MCF 10A (cell line): ENCODE measurements at regions not wholly inside any gene's neighbourhood (a gene's known extent, or its start where the extent isn't known, plus 50 kb on each side); places are given as distances from the start of the nearest gene placed in this dataset.
"Not testable (repeated sequence)": the region's sequence is repeated elsewhere in the genome, so short reads cannot be mapped to it uniquely, and the experiment has no call there.

Source experiments
- BruUV-seq: library from RNA; stranded (reverse); fragments of 400-500 nt; replicated peaks from 2 replicates; lab custom pipeline; 2021; lab: Mats Ljungman, UMichigan
- CTCF ChIA-PET: fragments of 300-600 bp; sonication (Branson Sonifier 250); formaldehyde crosslinking; extraction: SDS; loops from one replicate; lab custom pipeline; 2021; ENCODE audit warnings: antibody characterized with exemption, inconsistent platforms; lab: Yijun Ruan, JAX
- POLR2A ChIA-PET: fragments of 300-600, 350-650 bp; sonication (Branson Sonifier 250); formaldehyde crosslinking; extraction: SDS; loops from one replicate; lab custom pipeline; 2020; ENCODE audit warnings: antibody characterized with exemption, inconsistent platforms; lab: Yijun Ruan, JAX
- DNase-seq: peaks from one replicate; pipeline ENCODE4 v3.0.0-alpha.2; 2018; ENCODE audit not compliant: unreplicated experiment
- H3K27ac Mint-ChIP-seq: one replicate; pipeline ENCODE4 v1.8.0; 2022; ENCODE audit warnings: mild to moderate bottlenecking, low read depth, mixed read lengths; ENCODE audit not compliant: unreplicated experiment
- H3K27me3 Mint-ChIP-seq: one replicate; pipeline ENCODE4 v1.8.0; 2022; ENCODE audit warnings: mixed read lengths; ENCODE audit not compliant: insufficient read depth, unreplicated experiment
- H3K36me3 Mint-ChIP-seq: one replicate; pipeline ENCODE4 v1.8.0; 2022; ENCODE audit warnings: mild to moderate bottlenecking, moderate library complexity, mixed read lengths; ENCODE audit not compliant: insufficient read depth, unreplicated experiment
- H3K4me1 Mint-ChIP-seq: one replicate; pipeline ENCODE4 v1.8.0; 2022; ENCODE audit warnings: mixed read lengths; ENCODE audit not compliant: insufficient read depth, unreplicated experiment
- H3K4me3 Mint-ChIP-seq: one replicate; pipeline ENCODE4 v1.8.0; 2022; ENCODE audit warnings: mild to moderate bottlenecking, moderate library complexity, mixed read lengths; ENCODE audit not compliant: unreplicated experiment
- H3K9me3 Mint-ChIP-seq: one replicate; pipeline ENCODE4 v1.8.0; 2022; ENCODE audit warnings: mixed read lengths; ENCODE audit not compliant: unreplicated experiment
- intact Hi-C: fragments of 100-400 bp; cut with micrococcal nuclease; formaldehyde crosslinking; loops from 2 replicates; pipeline ENCODE4 v1.14.1; 2022
- TF ChIP-seq, protein P1 (sequence below): fragments of 200-600 bp; IDR thresholded peaks from one replicate; pipeline ENCODE4 v1.8.0; 2022; ENCODE audit warnings: antibody characterized with exemption, mild to moderate bottlenecking; ENCODE audit not compliant: unreplicated experiment

DNA sequence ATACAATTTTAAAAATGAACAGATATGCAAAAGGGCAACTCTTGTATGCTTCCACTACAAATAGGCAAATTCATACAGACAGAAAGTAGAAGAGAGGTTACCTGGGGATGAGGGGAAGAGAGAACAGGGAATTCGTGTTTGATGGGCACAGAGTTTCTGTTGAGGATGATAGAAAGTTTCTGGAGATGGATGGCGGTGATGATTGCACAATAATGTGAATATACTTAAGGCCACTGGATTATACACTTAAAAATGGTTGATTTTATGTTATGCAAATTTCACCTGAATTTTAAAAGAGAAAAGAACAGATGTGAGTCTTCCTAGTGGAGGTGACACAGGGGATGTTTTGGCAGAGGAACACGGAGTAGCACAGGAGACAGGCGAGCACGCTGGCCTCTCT lies 89.3 kb downstream of the TEX36 start:
- TF ChIP-seq, protein P1, sequence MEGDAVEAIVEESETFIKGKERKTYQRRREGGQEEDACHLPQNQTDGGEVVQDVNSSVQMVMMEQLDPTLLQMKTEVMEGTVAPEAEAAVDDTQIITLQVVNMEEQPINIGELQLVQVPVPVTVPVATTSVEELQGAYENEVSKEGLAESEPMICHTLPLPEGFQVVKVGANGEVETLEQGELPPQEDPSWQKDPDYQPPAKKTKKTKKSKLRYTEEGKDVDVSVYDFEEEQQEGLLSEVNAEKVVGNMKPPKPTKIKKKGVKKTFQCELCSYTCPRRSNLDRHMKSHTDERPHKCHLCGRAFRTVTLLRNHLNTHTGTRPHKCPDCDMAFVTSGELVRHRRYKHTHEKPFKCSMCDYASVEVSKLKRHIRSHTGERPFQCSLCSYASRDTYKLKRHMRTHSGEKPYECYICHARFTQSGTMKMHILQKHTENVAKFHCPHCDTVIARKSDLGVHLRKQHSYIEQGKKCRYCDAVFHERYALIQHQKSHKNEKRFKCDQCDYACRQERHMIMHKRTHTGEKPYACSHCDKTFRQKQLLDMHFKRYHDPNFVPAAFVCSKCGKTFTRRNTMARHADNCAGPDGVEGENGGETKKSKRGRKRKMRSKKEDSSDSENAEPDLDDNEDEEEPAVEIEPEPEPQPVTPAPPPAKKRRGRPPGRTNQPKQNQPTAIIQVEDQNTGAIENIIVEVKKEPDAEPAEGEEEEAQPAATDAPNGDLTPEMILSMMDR, result no peak
- BruUV-seq, result no TSS peak
- no peak overlapping the region for H3K27ac Mint-ChIP-seq
- no peaks in the 10 kb centered on the region for H3K36me3 Mint-ChIP-seq
- no peaks in the 10 kb centered on the region for H3K4me1 Mint-ChIP-seq
- peaks cover 8% of the 10 kb centered on the region for H3K27me3 Mint-ChIP-seq
- CTCF ChIA-PET, result interaction anchor here (0.9 kb wide), 1 partner anchor 145 kb away, joined by 3 read pairs; no protein-coding TSS in a partner anchor
- H3K4me3 Mint-ChIP-seq, result no peak overlapping the region
- intact Hi-C loops, result no loop called here
- no peak for DNase-seq
- POLR2A ChIA-PET, result no interaction called here
- H3K9me3 Mint-ChIP-seq, result peaks cover 14% of the 10 kb centered on the region

DNA sequence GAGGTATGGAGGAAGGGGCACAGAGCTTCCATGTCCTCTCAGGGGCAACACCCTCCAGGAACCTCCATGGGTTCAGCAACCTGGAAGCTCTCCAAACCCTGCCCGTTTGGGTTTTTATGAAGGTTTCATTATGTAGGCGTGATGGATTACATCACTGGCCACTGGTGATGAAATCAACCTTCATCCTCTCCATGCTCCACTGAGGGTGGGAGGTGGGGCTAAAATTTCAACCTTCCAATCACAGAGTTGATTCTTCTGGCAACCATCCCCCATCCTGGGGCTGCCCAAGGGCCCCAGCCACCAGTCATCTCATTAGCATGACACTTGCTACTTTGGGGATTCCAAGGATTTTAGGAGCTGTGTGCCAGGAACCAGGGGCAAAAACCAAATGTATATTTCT lies 90.1 kb downstream of the TEX36 start:
- BruUV-seq, result no TSS peak
- CTCF ChIA-PET, result interaction anchor here (0.7 to 0.9 kb wide), 2 partner anchors 144 to 1996 kb away, joined by 3 read pairs; no protein-coding TSS in a partner anchor
- no peaks in the 10 kb centered on the region for H3K4me1 Mint-ChIP-seq
- POLR2A ChIA-PET, result no interaction called here
- no peaks in the 10 kb centered on the region for H3K36me3 Mint-ChIP-seq
- TF ChIP-seq, protein P1, result no peak
- no peak overlapping the region for H3K27ac Mint-ChIP-seq
- intact Hi-C loops, result no loop called here
- H3K4me3 Mint-ChIP-seq, result no peak overlapping the region
- DNase-seq, result peak; percentile 52
- H3K9me3 Mint-ChIP-seq, result peaks cover 14% of the 10 kb centered on the region
- H3K27me3 Mint-ChIP-seq, result peaks cover 8% of the 10 kb centered on the region

DNA sequence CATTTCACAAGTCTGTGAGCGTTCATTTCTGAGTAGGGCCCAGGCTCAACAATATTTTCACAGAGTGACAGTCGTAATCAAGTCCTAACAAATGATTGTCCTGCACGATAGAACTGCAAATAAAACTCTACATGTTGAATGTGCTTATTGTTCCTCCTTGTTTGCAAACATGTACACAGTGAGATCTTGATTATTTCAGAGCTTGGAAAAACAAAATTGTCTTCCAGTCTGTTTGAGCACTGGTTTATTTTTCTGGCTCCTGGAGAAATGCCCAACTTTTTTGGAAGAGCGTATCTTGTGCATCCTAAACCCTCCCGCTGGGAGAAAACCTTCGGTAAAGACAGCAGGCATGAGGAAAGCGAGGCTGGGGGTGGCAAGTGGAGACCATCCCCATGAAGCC lies 91.1 kb downstream of the TEX36 start:
- intact Hi-C loops, result no loop called here
- no TSS peak for BruUV-seq
- DNase-seq, result no peak
- ChIA-PET CTCF (interaction anchor here (0.6 kb wide), 1 partner anchor 1064 kb away, joined by 3 read pairs; no protein-coding TSS in a partner anchor), POLR2A (no interaction called here)
- no peak overlapping the region for H3K4me3 Mint-ChIP-seq
- TF ChIP-seq, protein P1, result no peak
- no peaks in the 10 kb centered on the region for H3K36me3 Mint-ChIP-seq
- peaks cover 8% of the 10 kb centered on the region for H3K27me3 Mint-ChIP-seq
- H3K4me1 Mint-ChIP-seq, result no peaks in the 10 kb centered on the region
- H3K27ac Mint-ChIP-seq, result no peak overlapping the region
- peaks cover 14% of the 10 kb centered on the region for H3K9me3 Mint-ChIP-seq

DNA sequence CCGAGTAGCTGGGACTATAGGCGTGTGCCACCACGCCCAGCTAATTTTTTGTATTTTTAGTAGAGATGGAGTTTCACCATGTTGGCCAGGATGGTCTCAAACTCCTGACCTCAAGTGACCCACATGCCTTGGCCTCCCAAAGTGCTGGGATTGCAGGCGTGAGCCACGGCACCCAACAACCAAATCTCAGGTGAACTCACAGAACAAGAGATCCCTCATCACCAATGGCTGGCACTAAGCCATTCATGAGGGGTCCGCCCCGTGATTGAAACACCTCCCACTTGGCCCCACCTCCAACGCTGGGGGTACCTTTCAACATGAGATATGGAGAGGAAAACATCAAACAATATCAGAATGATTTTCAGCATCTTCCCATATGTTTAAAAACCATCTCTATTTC lies 94.2 kb downstream of the TEX36 start:
- H3K9me3 Mint-ChIP-seq, H3K4me1 Mint-ChIP-seq, H3K27me3 Mint-ChIP-seq, POLR2A ChIA-PET, H3K4me3 Mint-ChIP-seq, H3K36me3 Mint-ChIP-seq, BruUV-seq, DNase-seq, H3K27ac Mint-ChIP-seq, intact Hi-C loops, CTCF ChIA-PET: not testable (repeated sequence)
